ENCODE measurements at regions not wholly inside any gene's neighbourhood (a gene's known extent, or its start where the extent isn't known, plus 50 kb on each side); places are given as distances from the start of the nearest gene placed in this dataset.
"Not testable (repeated sequence)": the region's sequence is repeated elsewhere in the genome, so short reads cannot be mapped to it uniquely, and the experiment has no call there.

GRCh38 chr4:67035986-67036385 is 509.3 kb downstream of the CENPC start:
- DNase-seq = no peak

- DNase-seq = no peak
These were observed 509.8 kb downstream of the CENPC start for GRCh38 chr4:67035501-67035900.

GRCh38 chr4:67030636-67031035 is 514.7 kb downstream of the CENPC start:
- DNase-seq = no peak

- DNase-seq = no peak
These were observed 524.9 kb downstream of the CENPC start for GRCh38 chr4:67020438-67020797.

GRCh38 chr4:67019686-67020437 is 525.4 kb downstream of the CENPC start:
- DNase-seq = no peak

- no peak for DNase-seq
These were observed 530.7 kb downstream of the CENPC start for GRCh38 chr4:67014592-67014991.

GRCh38 chr4:67006791-67007190 is 538.5 kb downstream of the CENPC start:
- DNase-seq = no peak

- no peak for DNase-seq
These were observed 553.8 kb downstream of the CENPC start for GRCh38 chr4:66991521-66991920.

- DNase-seq = no peak
These were observed 570.6 kb downstream of the CENPC start for GRCh38 chr4:66974665-66975064.

GRCh38 chr4:66972087-66972486 is 573.2 kb downstream of the CENPC start:
- DNase-seq = no peak

GRCh38 chr4:66964467-66964866 is 580.8 kb downstream of the CENPC start:
- no peak for DNase-seq

GRCh38 chr4:66963084-66963483 is 582.2 kb downstream of the CENPC start:
- DNase-seq = no peak

- no peak for DNase-seq
These were observed 586.1 kb downstream of the CENPC start for GRCh38 chr4:66959207-66959606.

GRCh38 chr4:66956852-66957251 is 588.5 kb downstream of the CENPC start:
- no peak for DNase-seq

- DNase-seq = no peak
These were observed 588.9 kb downstream of the CENPC start for GRCh38 chr4:66956426-66956825.

GRCh38 chr4:66955784-66956183 is 589.5 kb downstream of the CENPC start:
- DNase-seq = no peak

GRCh38 chr4:66949419-66949818 is 595.9 kb downstream of the CENPC start:
- no peak for DNase-seq

- DNase-seq = no peak
These were observed 598.5 kb downstream of the CENPC start for GRCh38 chr4:66946761-66947160.

GRCh38 chr4:66943112-66943511 is 602.2 kb downstream of the CENPC start:
- DNase-seq = no peak

GRCh38 chr4:66931981-66932380 is 613.3 kb downstream of the CENPC start:
- not testable (repeated sequence) for DNase-seq

GRCh38 chr4:66930206-66930605 is 615.1 kb downstream of the CENPC start:
- no peak for DNase-seq

GRCh38 chr4:66929748-66930147 is 615.6 kb downstream of the CENPC start:
- no peak for DNase-seq

GRCh38 chr4:66928881-66929280 is 616.4 kb downstream of the CENPC start:
- not testable (repeated sequence) for DNase-seq

GRCh38 chr4:66927937-66928336 is 617.4 kb downstream of the CENPC start:
- DNase-seq = no peak

- no peak for DNase-seq
These were observed 618.6 kb downstream of the CENPC start for GRCh38 chr4:66926687-66927086.
